Activated T-helper 2 cell treated with anti-CD3 and anti-CD28 coated beads, Interferon-gamma antibody, Interleukin-2, Interleukin-4, amounts not matched to agents 10 μg/mL and 5 μg/mL and 100 μg/mL, durations not matched to agents 14 hours and 24 hours and 36 hours (primary cell): ENCODE measurements at regions not wholly inside any gene's neighbourhood (a gene's known extent, or its start where the extent isn't known, plus 50 kb on each side); places are given as distances from the start of the nearest gene placed in this dataset.

Experiments
- DNase-seq: peaks from one replicate; pipeline ENCODE4 v3.0.0; 2021; ENCODE audit warnings: low spot score
- H3K27ac Mint-ChIP-seq: one replicate; pipeline ENCODE4 v1.8.0; 2021; ENCODE audit warnings: mixed read lengths
- H3K27me3 Mint-ChIP-seq: one replicate; pipeline ENCODE4 v1.8.0; 2021; ENCODE audit warnings: low read depth, mixed read lengths
- H3K36me3 Mint-ChIP-seq: one replicate; pipeline ENCODE4 v1.8.0; 2021; ENCODE audit warnings: low read depth, mixed read lengths
- H3K4me1 Mint-ChIP-seq: one replicate; pipeline ENCODE4 v1.8.0; 2021; ENCODE audit warnings: low read depth, mixed read lengths
- H3K4me3 Mint-ChIP-seq: one replicate; pipeline ENCODE4 v1.8.0; 2021; ENCODE audit warnings: low read depth, mild to moderate bottlenecking, moderate library complexity, mixed read lengths
- H3K9me3 Mint-ChIP-seq: one replicate; pipeline ENCODE4 v1.8.0; 2021; ENCODE audit warnings: mixed read lengths
- intact Hi-C: fragments of 100-400 bp; cut with micrococcal nuclease; formaldehyde crosslinking; loops from one replicate; pipeline ENCODE4 v1.15.1; 2023

DNA sequence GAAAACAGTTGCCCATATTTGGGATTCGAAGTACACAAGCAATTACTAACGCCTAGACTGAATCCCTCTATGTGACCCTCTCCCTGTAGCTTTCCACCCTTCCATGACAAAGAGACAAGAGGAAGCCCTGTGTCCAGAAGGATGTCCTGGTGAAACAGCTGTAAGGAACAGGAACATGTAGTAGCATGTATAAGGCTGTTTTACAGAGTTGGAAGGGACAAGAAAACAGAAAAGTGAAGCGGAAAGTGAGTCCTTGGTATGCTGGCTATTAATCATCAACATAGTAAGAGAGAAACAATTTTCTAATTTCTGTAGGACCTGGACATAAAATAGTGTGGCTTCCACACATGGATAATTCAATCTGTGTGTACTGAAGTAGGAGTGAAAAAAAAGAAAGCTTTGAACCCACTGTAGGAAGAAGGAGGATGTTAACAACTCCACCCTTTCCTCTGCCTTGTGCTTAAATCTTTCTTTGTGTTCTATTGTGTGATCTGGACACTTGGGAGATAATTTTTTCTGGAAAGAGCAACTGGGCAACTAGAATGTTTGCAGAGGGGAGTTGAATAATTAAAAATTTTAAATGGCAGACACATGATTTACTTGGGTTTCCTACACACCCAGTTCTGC lies 162.3 kb upstream of the ZSWIM2 start:
- H3K4me1 Mint-ChIP-seq: no peaks in the 10 kb centered on the region
- intact Hi-C loops: no loop called here
- no peaks in the 10 kb centered on the region for H3K9me3 Mint-ChIP-seq
- no peak for DNase-seq
- no peak overlapping the region for H3K4me3 Mint-ChIP-seq
- H3K36me3 Mint-ChIP-seq: no peaks in the 10 kb centered on the region
- no peaks in the 10 kb centered on the region for H3K27me3 Mint-ChIP-seq
- no peak overlapping the region for H3K27ac Mint-ChIP-seq

DNA sequence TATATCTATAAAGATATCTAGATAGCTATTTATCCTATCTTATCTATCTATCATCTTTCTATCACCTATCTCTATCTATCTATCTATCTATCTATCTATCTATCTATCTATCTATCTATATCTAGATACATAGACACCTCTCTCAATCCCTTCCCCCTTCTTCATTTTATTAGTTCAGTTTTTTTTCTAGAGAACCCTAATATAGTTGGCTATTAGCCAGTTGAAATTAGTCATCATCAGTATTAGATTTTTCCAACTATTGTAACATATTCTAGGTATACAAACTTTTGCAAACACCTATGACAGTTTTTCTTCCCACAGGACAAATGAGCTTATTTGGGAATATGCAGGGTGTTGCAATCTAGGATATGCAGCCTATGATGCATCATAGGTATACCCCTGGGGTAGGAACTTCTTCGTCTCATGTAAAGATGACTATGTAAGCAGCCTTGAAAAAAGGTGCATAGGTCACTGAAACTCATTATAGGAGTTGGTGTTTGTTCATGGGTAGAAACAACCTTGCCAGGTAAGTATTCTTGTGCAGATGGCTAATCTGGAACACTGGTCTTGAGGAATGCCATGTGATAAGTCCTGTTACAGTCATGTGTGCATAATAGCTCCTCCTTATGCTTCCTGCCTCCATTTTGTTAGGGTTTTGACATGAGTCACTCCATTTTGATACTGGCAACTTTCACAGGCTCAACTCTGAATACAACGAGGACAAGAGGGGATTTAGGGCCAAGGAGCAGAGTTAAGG lies 160.7 kb upstream of the ZSWIM2 start:
- intact Hi-C loops: no loop called here
- no peaks in the 10 kb centered on the region for H3K9me3 Mint-ChIP-seq
- no peaks in the 10 kb centered on the region for H3K27me3 Mint-ChIP-seq
- no peak overlapping the region for H3K4me3 Mint-ChIP-seq
- no peak overlapping the region for H3K27ac Mint-ChIP-seq
- no peaks in the 10 kb centered on the region for H3K4me1 Mint-ChIP-seq
- no peaks in the 10 kb centered on the region for H3K36me3 Mint-ChIP-seq
- DNase-seq: no peak

DNA sequence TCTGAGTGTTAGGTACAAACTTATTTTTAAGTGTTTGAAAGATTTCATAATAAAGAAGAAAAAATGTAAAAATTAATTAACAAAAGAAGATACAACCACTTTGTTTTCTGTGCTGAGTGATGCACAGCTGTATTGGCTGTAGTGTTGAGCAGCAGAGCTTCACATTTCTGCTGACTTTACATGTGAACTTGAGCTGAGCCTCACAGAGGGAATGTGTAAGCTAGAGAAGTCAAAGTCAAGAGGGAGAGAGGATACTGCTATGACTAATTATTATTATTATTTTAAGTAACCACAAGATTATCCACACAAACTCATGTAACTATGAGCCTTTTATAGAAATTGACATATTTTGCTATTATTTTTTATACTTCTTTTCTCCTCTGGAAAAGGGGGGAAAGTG lies 159.1 kb upstream of the ZSWIM2 start:
- Mint-ChIP-seq H3K36me3 (no peaks in the 10 kb centered on the region), H3K27ac (no peak overlapping the region), H3K27me3 (no peaks in the 10 kb centered on the region), H3K4me3 (no peak overlapping the region), H3K4me1 (no peaks in the 10 kb centered on the region), H3K9me3 (no peaks in the 10 kb centered on the region)
- intact Hi-C loops: no loop called here
- DNase-seq: no peak

DNA sequence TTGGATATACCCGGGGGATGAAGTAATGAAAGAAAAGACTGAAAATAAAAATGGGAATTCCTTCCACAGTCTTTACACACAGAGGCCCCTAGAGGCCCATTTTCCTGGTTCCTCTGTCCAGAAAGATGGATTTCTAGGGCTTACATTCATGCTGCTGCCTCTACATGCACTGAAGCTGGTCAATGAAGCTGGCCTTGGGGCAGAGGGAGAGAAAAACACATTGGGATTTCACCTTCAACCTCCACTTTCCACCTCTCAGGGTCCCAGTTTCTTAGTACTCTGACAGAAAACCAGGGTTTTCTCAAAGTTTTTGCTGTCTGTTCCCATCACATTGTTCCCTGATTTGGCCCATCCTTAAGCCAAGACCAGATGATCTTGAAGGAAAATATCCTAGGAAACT lies 154.6 kb upstream of the ZSWIM2 start:
- no peaks in the 10 kb centered on the region for H3K36me3 Mint-ChIP-seq
- H3K4me3 Mint-ChIP-seq: no peak overlapping the region
- intact Hi-C loops: no loop called here
- H3K27me3 Mint-ChIP-seq: no peaks in the 10 kb centered on the region
- no peaks in the 10 kb centered on the region for H3K9me3 Mint-ChIP-seq
- no peak overlapping the region for H3K27ac Mint-ChIP-seq
- no peaks in the 10 kb centered on the region for H3K4me1 Mint-ChIP-seq
- no peak for DNase-seq

DNA sequence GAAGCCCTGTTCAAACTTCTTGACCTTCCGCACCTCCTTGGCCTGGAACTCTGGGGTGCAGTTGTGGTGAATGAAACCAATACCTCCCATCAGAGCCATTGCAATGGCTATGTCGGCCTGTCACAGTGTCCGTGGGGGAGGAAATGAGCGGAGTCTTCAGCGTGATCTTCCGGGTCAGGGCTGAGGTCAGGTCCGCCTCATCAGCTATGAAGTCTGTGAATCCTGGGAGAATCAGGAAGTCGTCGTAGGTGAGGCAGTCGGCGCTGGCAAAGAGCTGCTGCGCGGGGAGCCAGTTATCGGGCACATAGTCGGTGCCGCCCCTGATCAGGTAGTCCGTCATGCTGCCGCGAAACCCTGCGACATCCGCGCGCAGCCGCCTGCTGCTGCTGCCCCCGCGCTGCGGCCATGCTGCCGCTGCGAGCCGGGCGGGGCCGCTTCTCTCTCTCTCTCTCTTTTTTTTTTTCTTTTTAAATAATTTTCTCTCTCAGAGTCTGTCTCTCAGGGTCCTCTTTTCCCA lies 154.1 kb upstream of the ZSWIM2 start:
- no peaks in the 10 kb centered on the region for H3K36me3 Mint-ChIP-seq
- no peaks in the 10 kb centered on the region for H3K9me3 Mint-ChIP-seq
- no peaks in the 10 kb centered on the region for H3K4me1 Mint-ChIP-seq
- DNase-seq: no peak
- no peak overlapping the region for H3K27ac Mint-ChIP-seq
- peak overlapping the region; percentile 8 for H3K4me3 Mint-ChIP-seq
- intact Hi-C loops: no loop called here
- no peaks in the 10 kb centered on the region for H3K27me3 Mint-ChIP-seq

DNA sequence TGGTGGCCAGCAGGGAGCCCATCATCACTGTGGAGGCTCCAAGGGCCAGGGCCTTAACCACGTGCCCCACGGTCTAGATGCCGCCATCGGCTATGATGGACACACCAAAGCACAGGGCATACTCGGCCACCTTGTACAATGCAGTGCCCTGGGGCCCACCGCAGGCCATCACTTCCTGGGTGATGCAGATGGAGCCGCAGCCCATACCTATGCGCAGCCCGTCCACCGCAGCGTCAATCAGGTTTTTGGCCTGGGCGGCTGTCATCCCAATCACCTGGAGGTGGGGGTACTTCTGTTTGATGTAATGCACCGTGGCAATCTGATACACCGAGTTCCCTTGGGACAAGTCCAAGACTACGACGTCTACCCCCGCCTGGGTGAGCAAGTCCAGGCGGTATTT lies 153.3 kb upstream of the ZSWIM2 start:
- no peaks in the 10 kb centered on the region for H3K36me3 Mint-ChIP-seq
- no peak for DNase-seq
- H3K9me3 Mint-ChIP-seq: no peaks in the 10 kb centered on the region
- no peaks in the 10 kb centered on the region for H3K27me3 Mint-ChIP-seq
- intact Hi-C loops: no loop called here
- H3K4me1 Mint-ChIP-seq: no peaks in the 10 kb centered on the region
- H3K27ac Mint-ChIP-seq: no peak overlapping the region
- H3K4me3 Mint-ChIP-seq: no peak overlapping the region

DNA sequence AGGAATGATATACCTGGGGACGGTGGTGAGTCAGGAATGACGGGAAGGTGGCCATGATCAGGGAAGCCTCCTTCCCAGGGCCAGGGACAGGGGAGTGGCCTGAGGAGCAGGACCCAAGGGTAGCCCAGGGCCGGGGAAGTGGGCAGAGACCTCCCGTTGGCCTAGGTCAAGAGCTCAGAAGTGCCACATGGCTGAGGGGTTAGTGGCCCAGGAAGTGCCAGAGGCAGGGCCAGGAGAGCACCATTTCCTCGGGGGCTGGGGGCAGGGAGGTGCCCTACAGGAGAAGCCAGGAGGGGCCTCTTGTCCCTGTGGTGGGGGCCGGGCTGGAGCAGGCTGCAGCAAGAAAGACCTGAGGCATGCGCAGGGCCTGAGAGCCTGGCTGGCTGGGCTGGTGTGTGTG lies 152.3 kb upstream of the ZSWIM2 start:
- H3K4me3 Mint-ChIP-seq: no peak overlapping the region
- no peaks in the 10 kb centered on the region for H3K4me1 Mint-ChIP-seq
- H3K27ac Mint-ChIP-seq: no peak overlapping the region
- H3K36me3 Mint-ChIP-seq: no peaks in the 10 kb centered on the region
- intact Hi-C loops: no loop called here
- no peaks in the 10 kb centered on the region for H3K27me3 Mint-ChIP-seq
- no peak for DNase-seq
- H3K9me3 Mint-ChIP-seq: no peaks in the 10 kb centered on the region

DNA sequence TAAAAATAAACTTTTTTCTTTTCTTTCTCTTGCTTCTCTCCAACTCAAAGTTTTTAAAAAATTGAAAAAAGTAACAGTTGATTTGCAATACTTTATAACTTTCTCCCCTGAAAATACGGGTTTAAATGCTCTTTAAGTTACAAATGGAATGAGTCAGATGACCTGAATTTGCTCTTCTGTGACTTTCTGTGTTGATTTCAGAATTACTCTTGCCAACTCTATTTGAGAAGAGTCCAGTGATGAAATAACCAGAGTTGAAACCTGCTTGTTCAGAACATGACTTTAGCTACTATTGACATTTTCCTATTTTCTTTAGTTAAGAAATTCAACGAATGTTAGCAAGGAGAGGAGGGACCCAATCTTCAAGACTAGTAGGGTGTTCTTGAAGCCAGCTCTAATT lies 146.1 kb upstream of the ZSWIM2 start:
- Mint-ChIP-seq H3K4me1 (no peaks in the 10 kb centered on the region), H3K4me3 (no peak overlapping the region), H3K27me3 (no peaks in the 10 kb centered on the region), H3K36me3 (no peaks in the 10 kb centered on the region), H3K9me3 (no peaks in the 10 kb centered on the region), H3K27ac (no peak overlapping the region)
- intact Hi-C loops: no loop called here
- DNase-seq: no peak

DNA sequence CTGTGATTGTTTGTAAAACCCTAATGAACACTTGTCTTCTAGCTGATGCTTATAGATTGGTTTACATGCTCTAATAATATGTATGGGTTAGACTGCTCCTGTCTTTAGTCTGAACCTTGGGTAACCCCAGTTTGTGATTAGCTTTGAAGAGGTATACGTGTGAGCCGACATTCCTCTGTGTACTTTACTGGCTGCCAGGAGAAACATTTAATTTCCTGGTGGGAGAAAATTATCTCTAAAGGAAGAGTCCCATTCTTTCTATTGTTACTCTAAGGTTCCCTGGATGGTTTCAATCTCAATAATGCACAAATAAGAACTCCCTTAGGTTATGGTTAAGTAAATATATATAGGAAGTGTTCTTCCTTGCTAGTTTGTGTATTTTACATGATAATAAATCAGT lies 143.6 kb upstream of the ZSWIM2 start:
- H3K9me3 Mint-ChIP-seq: peaks cover 8% of the 10 kb centered on the region
- H3K27me3 Mint-ChIP-seq: no peaks in the 10 kb centered on the region
- no peaks in the 10 kb centered on the region for H3K36me3 Mint-ChIP-seq
- DNase-seq: no peak
- no peak overlapping the region for H3K27ac Mint-ChIP-seq
- no peaks in the 10 kb centered on the region for H3K4me1 Mint-ChIP-seq
- intact Hi-C loops: no loop called here
- no peak overlapping the region for H3K4me3 Mint-ChIP-seq

DNA sequence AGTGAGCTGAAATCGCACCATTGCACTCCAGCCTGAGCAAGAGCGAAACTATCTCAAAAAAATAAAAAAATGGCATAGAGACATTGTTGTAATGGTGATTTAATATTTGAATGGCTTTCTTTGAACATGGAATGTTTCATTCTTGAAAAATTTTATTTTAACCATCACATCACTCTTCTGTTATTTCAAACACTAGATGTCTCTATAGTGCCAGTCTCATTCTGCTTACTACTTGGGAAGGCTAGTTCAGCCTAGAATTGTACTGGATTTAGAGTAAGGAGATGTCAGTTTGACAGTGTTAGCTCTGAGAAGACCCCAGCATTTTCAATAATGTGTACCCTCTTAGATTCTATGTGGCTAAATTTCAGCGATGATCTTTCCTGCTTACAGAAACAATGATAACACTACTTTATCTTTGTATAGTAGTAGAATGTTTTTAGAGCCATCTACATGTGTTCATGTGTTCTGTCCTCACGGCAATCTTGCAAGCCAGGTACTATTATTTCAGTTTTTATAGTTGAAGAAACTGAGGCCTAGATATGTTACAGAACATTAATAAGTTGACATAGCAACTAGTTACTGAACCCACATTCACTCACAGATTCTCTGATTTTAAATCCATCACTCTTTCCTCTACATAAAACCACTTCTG lies 142.9 kb upstream of the ZSWIM2 start:
- Mint-ChIP-seq H3K27ac (no peak overlapping the region), H3K36me3 (no peaks in the 10 kb centered on the region), H3K4me3 (no peak overlapping the region), H3K27me3 (no peaks in the 10 kb centered on the region), H3K9me3 (peaks cover 8% of the 10 kb centered on the region), H3K4me1 (no peaks in the 10 kb centered on the region)
- intact Hi-C loops: no loop called here
- DNase-seq: no peak

DNA sequence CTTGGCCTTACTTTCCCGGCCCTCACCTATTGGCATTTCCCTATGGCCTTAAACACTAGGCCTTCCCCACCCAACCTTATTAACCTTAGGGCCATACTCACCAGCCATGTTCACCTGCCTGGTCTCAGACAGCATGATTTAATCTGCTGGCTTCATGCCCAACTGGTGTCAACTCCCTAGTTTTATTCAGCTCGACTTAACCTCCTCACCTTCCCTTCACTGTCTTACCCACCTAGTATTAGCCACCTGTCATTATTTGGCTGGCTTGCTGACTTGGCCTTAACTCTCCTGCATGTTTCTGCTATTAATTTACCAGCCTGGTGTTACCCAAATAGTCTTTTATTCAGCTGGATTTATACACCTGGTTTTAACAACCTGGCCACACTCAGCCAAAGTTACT lies 136.0 kb upstream of the ZSWIM2 start:
- H3K27ac Mint-ChIP-seq: no peak overlapping the region
- DNase-seq: no peak
- H3K4me3 Mint-ChIP-seq: no peak overlapping the region
- H3K27me3 Mint-ChIP-seq: no peaks in the 10 kb centered on the region
- intact Hi-C loops: no loop called here
- peaks cover 15% of the 10 kb centered on the region for H3K9me3 Mint-ChIP-seq
- H3K4me1 Mint-ChIP-seq: no peaks in the 10 kb centered on the region
- H3K36me3 Mint-ChIP-seq: no peaks in the 10 kb centered on the region

DNA sequence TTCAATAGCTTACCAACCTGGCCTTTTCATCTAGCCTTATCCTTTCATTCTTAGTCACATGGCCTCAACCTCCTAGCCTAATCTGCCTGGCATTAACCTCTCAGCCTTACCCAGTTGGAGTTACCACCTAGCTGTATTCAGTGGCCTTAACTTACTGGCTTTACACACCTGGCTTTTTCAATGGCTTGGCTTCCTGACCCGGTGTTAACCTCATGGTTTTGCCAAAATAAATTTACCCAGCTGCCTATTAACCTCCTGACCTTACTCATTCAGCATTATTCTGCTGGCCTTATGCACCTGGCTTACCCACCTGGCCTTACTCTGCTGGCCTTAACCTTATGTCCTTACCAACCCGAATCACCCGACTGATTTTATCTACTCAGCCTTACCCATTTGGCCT lies 135.5 kb upstream of the ZSWIM2 start:
- Mint-ChIP-seq H3K36me3 (no peaks in the 10 kb centered on the region), H3K27ac (no peak overlapping the region)

DNA sequence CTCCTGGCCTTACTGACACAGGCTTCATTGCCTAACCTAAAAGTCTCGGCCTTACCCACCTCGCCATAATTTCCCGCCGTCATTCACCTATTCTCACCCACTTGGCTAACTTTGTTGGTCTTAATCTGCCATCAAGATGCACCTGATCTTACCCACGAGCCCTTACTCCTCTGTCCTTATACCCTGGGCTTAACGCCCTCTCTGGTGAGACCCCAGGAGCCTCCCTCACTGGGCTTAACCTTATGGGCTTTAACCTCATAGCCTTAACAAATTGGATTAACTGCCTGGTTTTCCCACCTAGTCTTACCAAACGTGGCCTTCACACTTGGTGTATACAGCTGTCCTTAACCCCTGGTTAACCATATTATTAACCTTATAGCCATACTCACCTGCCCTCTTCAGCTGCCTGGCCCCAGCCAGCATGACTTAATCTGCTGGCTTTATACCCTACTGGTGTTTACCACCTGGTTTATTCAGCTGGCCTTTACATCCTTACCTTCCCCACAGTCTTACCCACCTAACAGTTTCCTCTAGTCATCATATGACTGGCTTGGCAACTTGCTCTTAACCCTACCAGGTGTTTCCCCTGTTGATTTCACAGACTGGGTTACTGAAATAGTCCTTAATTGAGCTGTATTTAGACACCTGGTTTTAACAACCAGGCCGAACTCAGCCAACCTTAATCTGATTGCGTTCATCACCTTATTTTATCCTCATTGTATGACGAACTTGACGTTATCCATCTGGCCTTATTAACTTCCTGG lies 132.0 kb upstream of the ZSWIM2 start:
- no peaks in the 10 kb centered on the region for H3K4me1 Mint-ChIP-seq
- H3K9me3 Mint-ChIP-seq: peaks cover 8% of the 10 kb centered on the region
- no peaks in the 10 kb centered on the region for H3K36me3 Mint-ChIP-seq
- no peak overlapping the region for H3K4me3 Mint-ChIP-seq
- no peaks in the 10 kb centered on the region for H3K27me3 Mint-ChIP-seq
- DNase-seq: no peak
- intact Hi-C loops: no loop called here
- no peak overlapping the region for H3K27ac Mint-ChIP-seq

More for the DNA sequence above, 135.5 kb upstream of the ZSWIM2 start:
- no peak for DNase-seq
- H3K4me3 Mint-ChIP-seq: no peak overlapping the region
- H3K4me1 Mint-ChIP-seq: no peaks in the 10 kb centered on the region
- peaks cover 13% of the 10 kb centered on the region for H3K9me3 Mint-ChIP-seq
- intact Hi-C loops: no loop called here
- no peaks in the 10 kb centered on the region for H3K27me3 Mint-ChIP-seq
